Activated CD8-positive, alpha-beta memory T cell treated with anti-CD3 and anti-CD28 coated beads for 48 hours (primary cell): ENCODE measurements at regions not wholly inside any gene's neighbourhood (a gene's known extent, or its start where the extent isn't known, plus 50 kb on each side); places are given as distances from the start of the nearest gene placed in this dataset.

Source experiments
- DNase-seq, 3 experiments: peaks; one replicate each; pipeline ENCODE4 v3.0.0-alpha.2; 2020; ENCODE audit warnings: low read depth in 2 of 3, low spot score in 2 of 3

DNA sequence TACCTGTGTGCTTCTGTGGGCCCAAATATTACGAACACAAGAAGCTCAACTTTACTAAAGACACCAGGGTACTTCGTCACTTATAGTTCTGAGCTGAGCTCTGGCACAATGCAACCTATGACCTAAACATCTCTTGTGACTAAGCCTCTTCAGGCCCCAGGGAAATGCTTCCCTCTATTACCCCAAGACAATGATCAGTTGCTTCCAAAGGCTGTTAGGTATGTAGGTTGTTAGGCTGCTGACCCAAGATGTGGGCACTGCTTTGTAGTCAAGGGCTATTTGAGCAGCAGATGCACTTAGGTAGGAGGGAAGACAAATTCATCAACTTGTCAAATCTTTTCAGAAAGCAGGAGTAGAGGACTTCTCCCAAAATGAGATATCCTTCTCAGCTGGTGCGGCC, 640.1 kb downstream of the EPHA4 start:
- no peak for DNase-seq

DNA sequence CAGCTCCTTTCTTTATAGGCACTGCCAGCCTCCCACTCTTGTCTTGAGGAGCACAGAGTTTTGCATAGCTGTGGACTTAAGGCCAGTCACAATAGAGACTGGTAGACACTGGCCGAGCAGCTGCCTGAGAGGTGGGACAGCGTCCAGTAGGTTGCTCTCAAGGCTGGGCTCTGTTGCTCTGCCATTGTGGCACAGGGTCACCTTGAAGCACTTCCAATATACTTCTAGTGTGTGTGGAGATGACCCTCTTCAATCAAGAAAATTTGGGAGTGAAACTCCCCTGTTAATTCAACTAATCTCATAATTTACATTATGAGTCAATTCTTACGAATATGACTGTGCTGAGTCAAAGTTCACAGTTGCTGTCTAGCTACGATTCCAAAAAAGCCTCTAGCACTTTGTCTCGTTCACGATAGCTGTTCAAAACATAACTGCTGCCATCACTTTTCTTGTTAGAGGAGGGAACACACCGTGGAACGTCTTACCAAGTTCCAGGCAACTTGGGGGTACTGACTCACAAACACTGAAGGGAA, 636.2 kb downstream of the EPHA4 start:
- DNase-seq: no peak

DNA sequence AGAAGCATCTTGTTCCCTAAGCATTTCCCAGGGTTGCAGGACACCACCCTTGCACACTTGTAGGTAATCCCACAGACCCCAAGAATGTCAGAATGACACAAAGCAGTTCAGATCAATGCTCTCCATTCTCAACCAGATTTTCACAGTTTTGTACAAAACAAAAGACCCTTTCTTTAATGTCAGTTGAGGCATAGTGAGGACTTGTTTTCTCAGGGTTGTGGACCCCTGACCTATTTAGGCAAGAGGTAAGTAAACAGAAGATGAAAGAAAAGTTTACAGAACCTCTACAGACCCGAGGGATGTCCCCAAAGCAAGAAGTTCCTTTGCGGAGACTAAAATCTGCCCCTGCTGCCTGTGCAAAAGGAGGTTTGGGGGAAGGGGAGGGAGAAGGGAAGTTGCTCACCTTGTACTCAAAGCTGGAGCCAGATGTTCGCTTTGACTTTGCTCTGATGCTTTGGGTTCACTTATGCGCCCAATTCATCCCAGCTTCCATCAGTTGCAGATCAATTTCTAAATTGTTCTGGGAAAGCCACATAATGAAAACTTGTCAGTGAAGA, 635.4 kb downstream of the EPHA4 start:
- no peak for DNase-seq

DNA sequence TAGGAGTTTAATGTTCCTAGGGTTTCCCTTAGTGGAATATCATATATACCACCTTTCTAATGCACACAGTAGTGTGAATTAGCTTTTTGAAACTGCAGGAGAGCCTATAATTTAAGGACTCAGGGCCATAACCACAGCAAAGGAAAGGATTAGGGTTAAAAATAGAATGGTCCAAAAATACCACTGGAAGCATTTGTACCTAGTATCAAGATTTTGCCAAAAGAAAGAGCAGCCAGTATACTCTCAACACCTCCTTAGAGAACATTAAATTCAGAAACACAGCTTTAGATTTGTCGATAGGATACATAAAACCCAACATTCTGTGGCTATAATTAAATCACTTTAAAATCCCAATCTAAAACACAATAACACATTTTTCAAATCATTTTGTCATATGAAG, 634.9 kb downstream of the EPHA4 start:
- no peak for DNase-seq

DNA sequence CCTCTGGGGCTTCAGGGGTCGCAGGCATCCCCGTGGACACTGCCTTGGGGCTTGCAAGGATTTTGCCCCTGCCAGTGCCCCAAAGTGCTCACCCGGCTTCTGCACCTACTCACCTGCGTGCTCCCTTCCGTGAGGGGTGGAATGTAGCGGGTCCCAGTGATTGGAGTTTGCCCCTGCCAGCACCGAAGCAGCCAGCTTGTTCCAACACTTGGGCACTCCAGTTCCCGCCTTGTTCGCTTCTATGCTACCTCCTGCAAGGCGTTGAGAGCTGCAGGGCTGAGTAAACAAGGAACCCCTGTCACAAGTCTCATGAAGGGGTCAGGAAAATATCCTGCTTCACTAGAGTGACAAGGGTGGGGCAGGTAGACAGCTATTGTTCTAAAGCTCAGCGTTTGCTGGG, 631.5 kb downstream of the EPHA4 start:
- no peak for DNase-seq

DNA sequence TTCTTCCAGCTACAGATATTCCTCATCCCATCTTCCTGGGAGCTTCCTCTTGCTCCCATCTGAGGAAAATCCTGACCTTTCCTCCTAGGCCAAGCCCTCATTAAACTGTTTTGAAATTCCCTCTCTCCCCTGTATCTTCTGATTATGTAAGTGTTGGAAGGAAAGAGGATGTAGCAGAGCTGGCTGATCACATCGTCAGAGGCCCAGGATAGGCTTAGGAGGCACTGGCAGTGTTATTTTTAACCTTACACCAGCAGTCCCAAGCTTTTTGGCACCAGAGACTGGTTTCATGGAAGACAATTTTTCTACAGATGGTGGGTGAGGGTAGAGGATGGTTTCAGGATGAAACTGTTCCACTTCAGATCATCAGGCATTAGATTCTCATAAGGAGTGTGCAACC, 630.4 kb downstream of the EPHA4 start:
- DNase-seq: no peak

DNA sequence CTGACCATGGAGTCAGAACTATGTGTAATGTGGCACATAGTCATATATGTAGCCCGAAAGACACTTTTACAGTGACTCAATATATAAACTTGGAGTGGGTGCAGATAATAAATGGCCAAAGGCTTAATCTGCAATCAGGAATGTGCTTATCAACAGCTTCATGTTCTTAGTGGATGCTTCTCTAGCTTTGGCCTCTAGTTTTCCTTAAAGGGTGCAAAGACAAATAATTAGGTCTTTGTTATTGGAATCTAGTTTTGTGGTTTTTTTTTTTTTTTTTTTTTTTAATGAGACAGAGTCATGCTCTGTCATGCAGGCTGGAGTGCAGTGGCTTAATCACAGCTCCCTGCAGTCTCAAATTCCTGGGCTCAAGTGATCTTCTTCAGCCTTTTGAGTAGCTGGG, 625.6 kb downstream of the EPHA4 start:
- no peak for DNase-seq

DNA sequence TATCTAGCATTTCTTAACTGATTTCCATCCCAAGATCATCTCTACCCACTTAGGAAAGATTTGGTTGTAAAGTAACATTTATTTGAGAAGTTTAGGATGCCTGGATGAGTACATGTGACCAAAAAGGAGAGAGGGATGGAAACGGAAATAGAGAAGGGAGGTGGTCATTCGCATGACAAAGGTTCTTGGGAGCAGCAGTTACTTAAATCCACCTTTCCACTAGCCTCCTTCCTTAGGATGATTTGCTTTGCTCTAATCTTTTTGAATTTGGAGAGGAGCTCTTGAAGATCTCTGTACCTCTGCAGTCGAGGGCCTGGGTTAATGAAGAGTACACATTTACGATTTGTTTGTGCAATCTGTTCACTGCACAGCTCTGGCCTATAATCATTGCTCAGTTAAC, 623.5 kb downstream of the EPHA4 start:
- no peak for DNase-seq

DNA sequence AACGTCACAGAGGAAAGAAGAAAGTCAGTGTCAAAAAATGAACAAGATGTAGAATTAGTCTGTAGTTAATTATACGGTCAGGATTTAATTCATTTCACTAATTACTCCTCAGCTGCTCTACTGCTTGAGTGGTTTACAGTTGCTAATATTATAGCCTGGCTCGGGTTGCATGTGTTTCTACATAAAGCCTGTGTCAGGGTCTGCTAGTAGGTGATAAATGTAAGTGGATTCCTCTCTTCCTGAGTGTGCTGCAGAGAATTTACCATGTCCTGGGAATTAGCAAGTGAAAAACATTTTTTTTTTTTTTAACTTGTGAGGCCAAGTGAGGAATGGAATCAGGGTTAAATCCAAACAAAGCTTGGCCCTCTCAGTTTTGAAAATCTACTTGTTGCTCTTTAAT, 622.6 kb downstream of the EPHA4 start:
- DNase-seq: no peak

DNA sequence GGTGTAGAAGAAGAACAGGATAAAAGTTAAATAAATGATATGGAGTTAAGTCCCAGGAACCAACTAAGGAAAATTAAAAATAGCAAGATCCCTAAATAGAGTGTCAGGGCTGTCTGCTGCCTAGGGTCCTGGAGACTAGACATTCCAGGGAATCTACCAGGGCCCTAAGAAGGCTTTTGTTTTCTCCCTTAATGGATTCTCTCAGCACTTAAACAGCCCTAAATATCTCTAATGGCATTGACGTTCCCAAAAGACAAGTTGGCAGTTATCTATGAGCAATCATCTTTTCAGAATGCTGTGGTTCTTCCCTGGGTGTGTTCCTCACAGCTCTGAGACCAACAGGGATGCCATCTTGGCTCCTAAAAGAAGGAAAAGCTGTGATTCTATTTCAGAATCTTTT, 616.3 kb downstream of the EPHA4 start:
- no peak for DNase-seq

DNA sequence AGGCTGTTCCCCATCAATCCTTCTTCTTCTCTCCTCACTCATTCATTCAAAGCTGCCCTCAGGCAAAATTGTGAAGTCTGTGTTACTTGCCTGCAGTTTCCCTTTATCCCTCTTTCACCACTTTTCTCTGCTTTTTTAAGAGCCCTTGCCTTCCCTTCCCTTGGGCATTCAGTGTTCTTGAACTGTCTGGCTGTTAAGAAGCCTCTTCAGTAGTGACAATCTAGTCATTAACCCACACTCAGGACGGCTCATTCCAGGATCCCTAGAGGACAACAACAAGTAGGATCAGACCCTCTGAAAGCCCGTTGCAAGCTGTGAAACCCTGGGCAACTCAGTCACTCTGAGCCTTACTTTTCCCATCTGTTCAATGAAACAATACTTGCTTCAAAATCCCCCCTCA, 615.7 kb downstream of the EPHA4 start:
- no peak for DNase-seq

DNA sequence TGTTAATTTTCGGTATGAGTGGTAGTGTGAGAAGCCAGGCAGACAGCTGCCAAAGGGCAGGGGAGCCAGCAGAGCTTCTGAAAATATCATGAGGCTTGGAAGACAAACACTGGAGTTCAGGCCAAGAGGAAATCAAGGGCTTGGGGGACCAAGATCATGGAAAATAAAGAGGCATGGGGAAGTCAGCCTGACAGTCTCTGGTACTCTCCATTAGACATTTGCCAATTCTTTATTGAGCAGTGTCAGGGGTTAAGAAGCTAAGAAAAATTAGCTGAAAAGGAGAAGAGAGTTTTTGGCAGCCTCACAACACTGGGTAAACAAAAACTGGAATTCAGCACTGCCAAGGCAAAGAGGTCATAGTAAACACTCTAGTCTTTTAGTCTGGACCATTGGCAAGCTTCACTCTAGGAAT, 612.7 kb downstream of the EPHA4 start:
- DNase-seq: no peak

DNA sequence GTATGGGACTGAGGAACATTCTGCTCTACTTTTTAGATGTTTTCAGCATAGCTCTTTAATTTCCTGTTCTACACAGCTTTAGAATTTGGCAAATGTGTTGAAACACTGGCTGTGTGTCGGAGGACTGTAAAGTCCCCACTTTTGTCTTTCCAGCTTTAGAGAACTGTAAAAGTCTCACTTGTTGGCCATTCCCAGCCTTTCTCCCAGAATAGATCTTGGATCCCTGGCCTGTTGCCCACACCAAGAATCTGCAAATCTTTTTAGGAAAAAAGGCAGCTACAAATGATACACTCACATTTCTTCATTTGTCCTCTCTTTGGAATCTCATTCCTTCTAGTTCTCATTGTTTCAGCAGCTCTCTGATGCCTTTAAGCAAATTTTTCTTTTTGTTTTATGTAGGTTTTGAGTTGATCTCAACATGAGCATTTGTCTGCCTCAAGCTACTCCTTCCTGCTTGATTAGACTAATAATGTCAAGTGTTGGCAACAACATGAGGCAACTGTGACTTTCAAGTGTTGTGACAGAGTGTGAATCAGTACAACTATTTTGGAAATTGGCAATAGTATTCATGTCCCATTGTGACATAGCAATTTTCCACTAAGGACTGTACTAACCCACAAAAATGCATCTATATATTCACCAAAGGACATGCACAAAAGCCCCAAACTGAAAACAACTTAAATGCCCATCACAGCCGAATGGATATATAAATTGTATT, 610.8 kb downstream of the EPHA4 start:
- no peak for DNase-seq

DNA sequence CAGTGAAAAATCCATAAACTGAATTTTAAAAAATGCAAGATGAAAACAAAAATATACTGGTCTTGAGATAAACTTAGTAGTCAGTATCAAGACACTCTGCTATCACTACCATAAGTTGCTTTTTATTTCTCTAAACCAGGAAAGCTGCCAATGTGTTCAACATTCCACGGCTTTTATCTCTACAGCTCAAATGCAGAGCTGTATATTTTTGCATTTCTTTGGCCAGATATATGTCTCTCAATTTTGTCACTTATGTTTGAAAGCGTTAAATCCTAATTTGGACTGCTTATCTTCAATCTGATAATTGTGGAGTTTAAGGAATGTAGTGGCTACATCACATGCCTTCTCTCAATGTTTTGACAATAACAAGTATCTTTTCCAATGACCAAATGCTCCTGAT, 609.5 kb downstream of the EPHA4 start:
- no peak for DNase-seq

DNA sequence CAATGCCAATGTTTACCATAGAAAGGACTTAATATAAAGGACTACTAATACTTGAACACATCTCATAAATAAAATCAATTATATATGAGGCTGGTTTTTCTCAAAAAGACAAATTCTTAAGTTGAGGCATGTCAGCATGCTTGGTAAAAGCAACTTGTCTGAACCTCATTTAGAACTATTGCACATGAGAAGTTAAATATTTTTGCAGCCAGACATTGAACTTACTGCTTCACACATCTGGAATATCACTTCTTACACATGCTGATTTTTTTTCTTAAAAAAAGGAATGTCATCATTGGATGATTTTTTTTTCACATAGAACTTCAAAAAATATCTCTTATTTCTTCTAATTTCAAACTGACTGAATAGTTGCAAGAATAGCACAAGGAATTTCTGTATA, 609.0 kb downstream of the EPHA4 start:
- DNase-seq: no peak

DNA sequence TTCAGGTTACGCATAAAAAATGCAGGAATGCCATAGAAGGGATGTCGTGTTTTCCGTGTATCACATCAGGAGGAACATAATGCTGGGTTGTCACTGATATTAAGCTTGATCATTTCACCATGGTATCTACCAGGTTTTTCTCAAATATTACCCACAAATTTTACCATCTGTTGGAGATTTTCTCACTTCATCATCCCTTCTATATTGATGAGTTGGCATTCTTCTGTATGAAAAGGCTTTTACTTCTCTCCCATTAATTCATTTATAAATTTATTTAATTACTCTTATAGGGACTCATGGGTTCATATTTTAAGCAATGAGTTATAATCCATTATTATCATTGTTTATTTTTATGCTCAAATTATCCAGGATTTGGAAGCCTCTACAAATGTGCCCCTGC, 608.2 kb downstream of the EPHA4 start:
- no peak for DNase-seq

DNA sequence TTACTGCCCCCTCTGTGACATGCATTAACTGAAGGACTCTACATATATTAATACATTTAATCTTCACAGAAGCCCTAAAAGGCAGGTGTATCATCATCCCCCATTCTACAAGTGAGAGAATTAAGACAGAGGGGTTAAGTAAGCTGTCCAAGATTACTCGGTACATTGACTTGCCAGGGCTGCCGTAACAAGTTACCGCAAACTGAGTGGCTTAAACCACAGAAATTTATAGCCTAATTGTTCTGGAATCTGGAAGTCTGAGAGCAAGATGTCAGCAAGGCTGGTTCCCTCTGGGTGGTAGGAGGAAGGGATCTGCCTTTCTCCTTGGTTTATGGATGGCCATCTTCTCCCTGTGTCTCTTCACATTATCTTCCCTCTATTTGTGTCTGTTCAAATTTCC, 605.5 kb downstream of the EPHA4 start:
- DNase-seq: no peak

DNA sequence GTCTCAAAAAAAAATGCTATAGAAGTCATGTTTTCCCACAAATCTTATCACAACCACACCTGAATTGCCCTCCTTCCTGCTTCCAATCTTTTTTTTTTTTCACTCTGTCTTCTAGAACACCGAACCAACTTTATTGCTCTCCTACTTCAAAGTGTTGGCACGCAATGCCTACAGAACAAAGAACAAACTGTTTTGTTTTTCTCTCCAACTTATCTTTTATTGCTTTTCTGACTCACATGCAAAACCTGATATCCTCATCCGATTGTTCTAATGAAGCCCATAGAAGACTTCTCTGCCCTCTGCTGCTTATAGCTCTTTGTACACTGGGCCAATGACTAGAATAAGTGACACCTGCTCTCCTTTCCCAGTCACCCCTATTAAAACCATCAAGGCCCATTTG, 602.8 kb downstream of the EPHA4 start:
- no peak for DNase-seq

DNA sequence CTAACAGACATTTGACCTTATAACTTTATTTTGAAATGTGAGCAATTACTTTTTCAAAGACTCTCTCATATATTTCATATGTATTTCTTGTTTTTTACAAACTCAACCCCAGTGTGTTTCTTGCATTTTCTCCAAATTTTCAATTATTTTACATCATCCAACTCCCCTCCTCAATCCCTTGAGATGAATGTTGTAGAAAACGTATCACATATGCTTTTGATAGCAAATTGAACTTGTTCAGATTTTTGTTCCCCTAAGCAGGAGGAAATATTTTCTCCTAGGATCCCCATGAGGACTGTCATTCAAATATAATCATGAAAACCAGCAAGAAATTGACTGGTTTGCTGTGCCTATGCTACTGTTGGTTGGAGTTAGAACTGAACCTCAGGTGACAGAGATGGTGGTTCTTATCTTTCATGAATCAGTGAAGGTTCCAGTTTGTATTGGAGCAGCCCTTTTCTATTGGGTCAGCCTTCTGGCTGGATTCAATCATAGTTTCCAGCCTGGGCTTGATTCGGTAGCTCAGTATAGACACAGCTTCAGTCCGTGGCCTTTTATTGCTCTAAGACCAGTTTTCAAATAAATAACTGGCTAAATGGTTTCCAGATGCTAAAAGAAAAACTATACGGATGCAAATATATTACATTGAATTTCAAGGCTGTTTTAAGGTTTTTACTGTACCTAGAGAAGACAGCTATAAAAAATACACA, 591.0 kb downstream of the EPHA4 start:
- DNase-seq: no peak

DNA sequence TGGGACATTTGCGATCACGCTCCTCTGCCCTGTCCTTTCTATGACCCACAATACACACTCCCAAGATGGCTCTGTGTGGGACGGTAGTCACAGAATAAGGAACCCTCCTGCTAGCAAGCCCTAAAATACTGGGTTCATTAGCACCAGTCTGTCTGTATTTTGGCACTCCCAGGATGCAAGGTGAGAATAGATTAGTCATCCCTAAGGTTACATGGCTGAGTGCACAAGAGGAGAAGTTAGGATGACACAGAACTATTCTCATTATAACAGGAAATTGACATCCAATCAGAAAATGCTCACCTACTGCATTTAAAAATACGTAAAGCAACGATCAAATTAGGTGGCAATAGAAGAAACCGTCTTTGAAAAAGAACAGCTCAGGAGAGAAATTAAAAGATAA, 590.2 kb downstream of the EPHA4 start:
- no peak for DNase-seq

DNA sequence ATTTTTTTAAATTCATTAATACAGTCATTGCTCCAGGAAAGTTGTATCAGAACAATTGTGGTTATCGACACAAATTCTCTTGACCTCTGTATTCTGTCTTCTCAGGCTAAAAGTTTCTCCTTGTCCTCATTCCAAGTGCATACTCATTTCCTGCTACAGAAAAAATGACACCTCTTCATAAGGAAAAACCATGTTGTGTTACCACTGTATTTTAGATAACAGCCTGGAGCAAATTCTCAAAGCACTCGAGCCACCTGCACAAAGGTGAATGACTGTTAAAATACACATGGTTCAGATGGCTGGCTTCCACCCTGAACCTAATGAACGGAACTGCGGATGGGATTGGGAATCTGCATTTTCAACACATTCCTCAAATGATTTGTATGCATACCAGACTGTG, 586.5 kb downstream of the EPHA4 start:
- DNase-seq: no peak

DNA sequence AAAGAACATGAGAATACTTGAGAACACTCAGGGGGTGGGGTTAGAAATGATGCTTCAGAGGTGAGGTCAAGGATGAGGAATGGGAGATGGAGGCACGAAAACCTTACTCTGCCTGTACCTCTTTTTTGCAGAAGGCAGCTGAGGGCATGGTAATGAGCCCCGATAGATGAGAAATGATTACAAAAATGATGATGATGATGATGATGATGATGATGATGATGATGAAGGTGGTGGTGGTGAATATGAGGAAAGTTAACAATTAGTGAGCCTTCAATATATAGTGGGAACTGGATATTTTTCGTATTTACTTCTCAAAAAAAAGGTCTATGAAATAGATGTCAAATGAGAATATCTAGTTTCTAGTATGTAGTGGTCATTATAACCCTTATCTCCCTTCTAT, 584.3 kb downstream of the EPHA4 start:
- no peak for DNase-seq

DNA sequence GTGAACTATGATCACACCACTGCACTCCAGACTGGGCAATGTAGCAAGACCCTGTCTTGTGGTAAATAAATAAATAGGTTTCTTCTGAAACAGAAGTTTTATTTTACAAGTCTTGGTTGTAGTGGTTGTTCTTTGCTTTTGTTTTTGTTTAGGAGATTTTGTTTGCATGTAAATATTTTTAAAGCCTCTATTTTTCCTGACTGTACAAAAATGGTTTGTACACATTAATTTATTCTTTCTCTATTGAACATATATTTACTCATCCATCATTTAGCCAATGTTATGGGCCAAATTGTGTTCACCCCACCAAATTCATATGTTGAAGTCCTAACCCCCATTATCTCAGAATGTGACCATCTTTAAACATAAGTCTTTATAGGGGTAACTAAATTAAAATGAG, 580.1 kb downstream of the EPHA4 start:
- DNase-seq: no peak
